GM23338 (cell line): ENCODE measurements at regions not wholly inside any gene's neighbourhood (a gene's known extent, or its start where the extent isn't known, plus 50 kb on each side); places are given as distances from the start of the nearest gene placed in this dataset.

Experiments
- ATAC-seq: fragments of 200-7000 bp; cut with Tn5 transposase; 3 replicates; pipeline ENCODE4 v1.9.1; 2020
- DNase-seq: peaks from one replicate; pipeline ENCODE4 v3.0.0-alpha.2; 2015; ENCODE audit warnings: low spot score
- H2AFZ ChIP-seq: fragments of 200-600 bp; sonication (generic); 2 replicates; pipeline ENCODE4 v1.8.0; 2016; ENCODE audit warnings: antibody characterized with exemption, mild to moderate bottlenecking, moderate library complexity
- H3F3A ChIP-seq: fragments of 200-600 bp; sonication (generic); replicated peaks from 2 replicates; pipeline ENCODE4 v1.8.0; 2017; ENCODE audit warnings: antibody characterized with exemption, mixed run types, low read depth
- H3K27ac ChIP-seq: fragments of 200-600 bp; sonication (generic); 2 replicates; pipeline ENCODE4 v1.6.1; 2016; ENCODE audit warnings: low read depth
- H3K27me3 ChIP-seq: fragments of 200-600 bp; sonication (generic); 2 replicates; pipeline ENCODE4 v1.8.0; 2016; ENCODE audit warnings: mild to moderate bottlenecking, mixed run types, moderate library complexity; ENCODE audit not compliant: insufficient read depth
- H3K36me3 ChIP-seq: fragments of 200-600 bp; sonication (generic); 2 replicates; pipeline ENCODE4 v1.8.0; 2016; ENCODE audit warnings: mild to moderate bottlenecking; ENCODE audit not compliant: insufficient read depth
- H3K4me1 ChIP-seq: fragments of 200-600 bp; sonication (generic); 2 replicates; pipeline ENCODE4 v1.8.0; 2016; ENCODE audit warnings: mild to moderate bottlenecking, moderate library complexity; ENCODE audit not compliant: insufficient read depth
- H3K4me2 ChIP-seq: fragments of 200-600 bp; sonication (generic); 2 replicates; pipeline ENCODE4 v1.7.1; 2017; ENCODE audit warnings: mixed run types
- H3K4me3 ChIP-seq: fragments of 200-600 bp; sonication (generic); 2 replicates; pipeline ENCODE4 v1.6.1; 2016; ENCODE audit warnings: mixed run types
- H3K79me2 ChIP-seq: fragments of 200-600 bp; sonication (generic); replicated peaks from 2 replicates; pipeline ENCODE4 v1.8.0; 2017; ENCODE audit warnings: mild to moderate bottlenecking; ENCODE audit not compliant: insufficient read depth
- H3K9me2 ChIP-seq: fragments of 200-600 bp; sonication (generic); 2 replicates; pipeline ENCODE4 v1.8.0; 2017; ENCODE audit not compliant: insufficient read depth
- H4K20me1 ChIP-seq: fragments of 200-600 bp; sonication (generic); replicated peaks from 2 replicates; pipeline ENCODE4 v1.8.0; 2017; ENCODE audit warnings: mild to moderate bottlenecking; ENCODE audit not compliant: insufficient read depth
- H3K27ac Mint-ChIP-seq: 2 replicates; pipeline ENCODE4 v1.8.0; 2020; ENCODE audit warnings: inconsistent platforms, mild to moderate bottlenecking, moderate library complexity, mixed read lengths
- H3K27me3 Mint-ChIP-seq: 3 replicates; pipeline ENCODE4 v1.8.0; 2022; ENCODE audit warnings: low read depth, mild to moderate bottlenecking, moderate library complexity, mixed read lengths, inconsistent platforms; ENCODE audit not compliant: insufficient read depth, poor library complexity
- H3K36me3 Mint-ChIP-seq: 3 replicates; pipeline ENCODE4 v1.8.0; 2021; ENCODE audit warnings: low read depth, mild to moderate bottlenecking, inconsistent platforms, moderate library complexity, mixed read lengths
- H3K4me1 Mint-ChIP-seq: 3 replicates; pipeline ENCODE4 v1.8.0; 2020; ENCODE audit warnings: mild to moderate bottlenecking, inconsistent platforms, mixed read lengths
- H3K4me3 Mint-ChIP-seq: 3 replicates; pipeline ENCODE4 v1.8.0; 2021; ENCODE audit warnings: moderate library complexity, mild to moderate bottlenecking, inconsistent platforms, mixed read lengths
- H3K9me3 Mint-ChIP-seq: 3 replicates; pipeline ENCODE4 v1.8.0; 2020; ENCODE audit warnings: moderate library complexity, mild to moderate bottlenecking, inconsistent platforms, mixed read lengths
- EZH2 ChIP-seq: fragments of 200-600 bp; sonication (generic); IDR thresholded peaks from one replicate; pipeline ENCODE4 v1.8.0; 2017; ENCODE audit warnings: antibody characterized with exemption, mild to moderate bottlenecking, low read depth; ENCODE audit not compliant: unreplicated experiment
- POLR2AphosphoS5 ChIP-seq: IDR thresholded peaks from 2 replicates; pipeline ENCODE4 v1.6.1; 2016; ENCODE audit warnings: antibody characterized with exemption, low read depth
- STAT1 ChIP-seq: IDR thresholded peaks from one replicate; pipeline ENCODE4 v1.6.1; 2016; ENCODE audit warnings: antibody characterized with exemption; ENCODE audit not compliant: unreplicated experiment
- ZNF114 ChIP-seq: fragments of 250-450 bp; sonication (Bioruptor Pico); IDR thresholded peaks from 2 replicates; pipeline ENCODE4 v1.5.0; 2020; ENCODE audit warnings: mild to moderate bottlenecking, moderate library complexity
- TF ChIP-seq, protein P1 (sequence below): fragments of 250-450 bp; sonication (Bioruptor Pico); IDR thresholded peaks from 2 replicates; pipeline ENCODE4 v1.5.0; 2020; ENCODE audit warnings: mild to moderate bottlenecking, moderate library complexity
- TF ChIP-seq, protein P2 (sequence below): IDR thresholded peaks from 2 replicates; pipeline ENCODE4 v1.6.1; 2016; ENCODE audit warnings: antibody characterized with exemption
- TF ChIP-seq, protein P3 (sequence below), 2 experiments: fragments of 200-600 bp in 1 of 2; sonication (generic) in 1 of 2; conservative IDR thresholded peaks; 2 replicates each; pipeline versions ENCODE4 v1.5.1 to v1.6.1; 2016 to 2017; ENCODE audit warnings: antibody characterized with exemption in 2 of 2, low read depth in 2 of 2, mild to moderate bottlenecking in 2 of 2, moderate library complexity in 1 of 2

DNA sequence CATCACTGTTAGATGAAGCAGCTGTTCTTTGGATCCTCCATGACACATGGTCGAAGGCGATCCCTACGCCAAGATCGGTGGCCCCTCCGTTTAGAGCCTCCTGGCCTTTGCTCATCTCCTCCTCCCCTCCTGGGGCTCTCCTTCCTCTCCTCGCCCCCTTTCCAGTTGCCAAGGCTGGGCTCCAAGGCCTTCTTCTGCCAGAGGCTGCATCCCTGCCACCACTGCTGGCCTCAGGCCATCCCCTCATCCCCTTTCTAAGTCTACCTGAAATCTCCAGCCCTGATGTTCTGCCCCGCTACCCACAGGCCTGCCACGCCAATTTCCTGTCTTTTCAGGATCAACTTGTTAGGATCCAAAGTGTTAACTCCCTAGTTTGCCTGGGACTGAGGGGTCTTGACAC, 265.1 kb upstream of the ZMIZ1 start (continued):
- TF ChIP-seq, protein P1, sequence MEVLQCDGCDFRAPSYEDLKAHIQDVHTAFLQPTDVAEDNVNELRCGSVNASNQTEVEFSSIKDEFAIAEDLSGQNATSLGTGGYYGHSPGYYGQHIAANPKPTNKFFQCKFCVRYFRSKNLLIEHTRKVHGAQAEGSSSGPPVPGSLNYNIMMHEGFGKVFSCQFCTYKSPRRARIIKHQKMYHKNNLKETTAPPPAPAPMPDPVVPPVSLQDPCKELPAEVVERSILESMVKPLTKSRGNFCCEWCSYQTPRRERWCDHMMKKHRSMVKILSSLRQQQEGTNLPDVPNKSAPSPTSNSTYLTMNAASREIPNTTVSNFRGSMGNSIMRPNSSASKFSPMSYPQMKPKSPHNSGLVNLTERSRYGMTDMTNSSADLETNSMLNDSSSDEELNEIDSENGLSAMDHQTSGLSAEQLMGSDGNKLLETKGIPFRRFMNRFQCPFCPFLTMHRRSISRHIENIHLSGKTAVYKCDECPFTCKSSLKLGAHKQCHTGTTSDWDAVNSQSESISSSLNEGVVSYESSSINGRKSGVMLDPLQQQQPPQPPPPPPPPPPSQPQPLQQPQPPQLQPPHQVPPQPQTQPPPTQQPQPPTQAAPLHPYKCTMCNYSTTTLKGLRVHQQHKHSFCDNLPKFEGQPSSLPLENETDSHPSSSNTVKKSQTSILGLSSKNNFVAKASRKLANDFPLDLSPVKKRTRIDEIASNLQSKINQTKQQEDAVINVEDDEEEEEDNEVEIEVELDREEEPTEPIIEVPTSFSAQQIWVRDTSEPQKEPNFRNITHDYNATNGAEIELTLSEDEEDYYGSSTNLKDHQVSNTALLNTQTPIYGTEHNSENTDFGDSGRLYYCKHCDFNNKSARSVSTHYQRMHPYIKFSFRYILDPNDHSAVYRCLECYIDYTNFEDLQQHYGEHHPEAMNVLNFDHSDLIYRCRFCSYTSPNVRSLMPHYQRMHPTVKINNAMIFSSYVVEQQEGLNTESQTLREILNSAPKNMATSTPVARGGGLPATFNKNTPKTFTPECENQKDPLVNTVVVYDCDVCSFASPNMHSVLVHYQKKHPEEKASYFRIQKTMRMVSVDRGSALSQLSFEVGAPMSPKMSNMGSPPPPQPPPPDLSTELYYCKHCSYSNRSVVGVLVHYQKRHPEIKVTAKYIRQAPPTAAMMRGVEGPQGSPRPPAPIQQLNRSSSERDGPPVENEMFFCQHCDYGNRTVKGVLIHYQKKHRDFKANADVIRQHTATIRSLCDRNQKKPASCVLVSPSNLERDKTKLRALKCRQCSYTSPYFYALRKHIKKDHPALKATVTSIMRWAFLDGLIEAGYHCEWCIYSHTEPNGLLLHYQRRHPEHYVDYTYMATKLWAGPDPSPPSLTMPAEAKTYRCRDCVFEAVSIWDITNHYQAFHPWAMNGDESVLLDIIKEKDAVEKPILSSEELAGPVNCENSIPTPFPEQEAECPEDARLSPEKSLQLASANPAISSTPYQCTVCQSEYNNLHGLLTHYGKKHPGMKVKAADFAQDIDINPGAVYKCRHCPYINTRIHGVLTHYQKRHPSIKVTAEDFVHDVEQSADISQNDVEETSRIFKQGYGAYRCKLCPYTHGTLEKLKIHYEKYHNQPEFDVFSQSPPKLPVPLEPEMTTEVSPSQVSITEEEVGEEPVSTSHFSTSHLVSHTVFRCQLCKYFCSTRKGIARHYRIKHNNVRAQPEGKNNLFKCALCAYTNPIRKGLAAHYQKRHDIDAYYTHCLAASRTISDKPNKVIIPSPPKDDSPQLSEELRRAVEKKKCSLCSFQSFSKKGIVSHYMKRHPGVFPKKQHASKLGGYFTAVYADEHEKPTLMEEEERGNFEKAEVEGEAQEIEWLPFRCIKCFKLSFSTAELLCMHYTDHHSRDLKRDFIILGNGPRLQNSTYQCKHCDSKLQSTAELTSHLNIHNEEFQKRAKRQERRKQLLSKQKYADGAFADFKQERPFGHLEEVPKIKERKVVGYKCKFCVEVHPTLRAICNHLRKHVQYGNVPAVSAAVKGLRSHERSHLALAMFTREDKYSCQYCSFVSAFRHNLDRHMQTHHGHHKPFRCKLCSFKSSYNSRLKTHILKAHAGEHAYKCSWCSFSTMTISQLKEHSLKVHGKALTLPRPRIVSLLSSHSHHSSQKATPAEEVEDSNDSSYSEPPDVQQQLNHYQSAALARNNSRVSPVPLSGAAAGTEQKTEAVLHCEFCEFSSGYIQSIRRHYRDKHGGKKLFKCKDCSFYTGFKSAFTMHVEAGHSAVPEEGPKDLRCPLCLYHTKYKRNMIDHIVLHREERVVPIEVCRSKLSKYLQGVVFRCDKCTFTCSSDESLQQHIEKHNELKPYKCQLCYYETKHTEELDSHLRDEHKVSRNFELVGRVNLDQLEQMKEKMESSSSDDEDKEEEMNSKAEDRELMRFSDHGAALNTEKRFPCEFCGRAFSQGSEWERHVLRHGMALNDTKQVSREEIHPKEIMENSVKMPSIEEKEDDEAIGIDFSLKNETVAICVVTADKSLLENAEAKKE (CRISPR knock-in tag): no peak
- TF ChIP-seq, protein P2, sequence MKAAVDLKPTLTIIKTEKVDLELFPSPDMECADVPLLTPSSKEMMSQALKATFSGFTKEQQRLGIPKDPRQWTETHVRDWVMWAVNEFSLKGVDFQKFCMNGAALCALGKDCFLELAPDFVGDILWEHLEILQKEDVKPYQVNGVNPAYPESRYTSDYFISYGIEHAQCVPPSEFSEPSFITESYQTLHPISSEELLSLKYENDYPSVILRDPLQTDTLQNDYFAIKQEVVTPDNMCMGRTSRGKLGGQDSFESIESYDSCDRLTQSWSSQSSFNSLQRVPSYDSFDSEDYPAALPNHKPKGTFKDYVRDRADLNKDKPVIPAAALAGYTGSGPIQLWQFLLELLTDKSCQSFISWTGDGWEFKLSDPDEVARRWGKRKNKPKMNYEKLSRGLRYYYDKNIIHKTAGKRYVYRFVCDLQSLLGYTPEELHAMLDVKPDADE: no peak
- TF ChIP-seq EZH2: no peak

DNA sequence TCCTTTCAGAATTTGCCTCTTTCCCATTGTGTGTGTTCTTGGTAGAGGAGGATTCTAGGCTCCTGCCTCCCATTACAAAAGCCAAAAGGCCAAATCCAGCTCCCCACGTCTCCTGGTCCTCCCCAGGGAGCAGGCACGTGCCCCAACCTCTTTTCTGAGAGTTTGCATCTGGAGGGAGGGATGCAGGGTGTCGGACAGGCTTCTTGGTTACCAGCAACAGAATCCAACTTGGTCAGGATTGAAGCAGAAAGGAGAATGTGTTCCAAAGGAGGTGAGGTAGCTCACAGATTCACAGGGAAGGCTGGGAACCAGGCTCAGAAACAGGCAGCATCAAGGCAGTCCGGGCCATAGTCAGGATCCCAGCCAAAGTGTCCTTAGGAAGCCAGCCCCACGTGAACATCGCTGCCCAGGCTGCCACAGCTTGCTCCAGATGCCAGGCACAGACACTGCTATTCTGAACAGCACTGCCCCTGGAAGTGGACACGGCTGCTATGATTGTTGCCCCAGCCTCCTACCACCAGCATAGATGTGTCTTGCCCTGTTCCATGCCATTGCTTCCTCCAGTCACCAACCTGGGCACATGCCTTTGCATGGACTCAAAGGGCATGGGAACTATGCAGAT, 264.2 kb upstream of the ZMIZ1 start:
- Histone ChIP-seq H3K4me3 (no peak overlapping the region), H4K20me1 (no peaks in the 10 kb centered on the region), H2AFZ (no peak overlapping the region), H3K4me1 (no peaks in the 10 kb centered on the region), H3K27me3 (no peaks in the 10 kb centered on the region), H3K4me2 (no peak overlapping the region), H3K79me2 (no peaks in the 10 kb centered on the region), H3K27ac (no peak overlapping the region), H3K36me3 (no peaks in the 10 kb centered on the region), H3F3A (no peaks in the 10 kb centered on the region), H3K9me2 (no peaks in the 10 kb centered on the region)
- peaks cover 4% of the 10 kb centered on the region for H3K4me1 Mint-ChIP-seq
- H3K4me3 Mint-ChIP-seq: no peak overlapping the region
- no peak for TF ChIP-seq STAT1
- TF ChIP-seq, protein P3, sequence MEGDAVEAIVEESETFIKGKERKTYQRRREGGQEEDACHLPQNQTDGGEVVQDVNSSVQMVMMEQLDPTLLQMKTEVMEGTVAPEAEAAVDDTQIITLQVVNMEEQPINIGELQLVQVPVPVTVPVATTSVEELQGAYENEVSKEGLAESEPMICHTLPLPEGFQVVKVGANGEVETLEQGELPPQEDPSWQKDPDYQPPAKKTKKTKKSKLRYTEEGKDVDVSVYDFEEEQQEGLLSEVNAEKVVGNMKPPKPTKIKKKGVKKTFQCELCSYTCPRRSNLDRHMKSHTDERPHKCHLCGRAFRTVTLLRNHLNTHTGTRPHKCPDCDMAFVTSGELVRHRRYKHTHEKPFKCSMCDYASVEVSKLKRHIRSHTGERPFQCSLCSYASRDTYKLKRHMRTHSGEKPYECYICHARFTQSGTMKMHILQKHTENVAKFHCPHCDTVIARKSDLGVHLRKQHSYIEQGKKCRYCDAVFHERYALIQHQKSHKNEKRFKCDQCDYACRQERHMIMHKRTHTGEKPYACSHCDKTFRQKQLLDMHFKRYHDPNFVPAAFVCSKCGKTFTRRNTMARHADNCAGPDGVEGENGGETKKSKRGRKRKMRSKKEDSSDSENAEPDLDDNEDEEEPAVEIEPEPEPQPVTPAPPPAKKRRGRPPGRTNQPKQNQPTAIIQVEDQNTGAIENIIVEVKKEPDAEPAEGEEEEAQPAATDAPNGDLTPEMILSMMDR (conservative IDR thresholded peaks at IDR 0.05; ENCODE audit: low read depth in 2 of 2): no peak
- TF ChIP-seq, protein P2: no peak
- no peak for TF ChIP-seq POLR2AphosphoS5
- TF ChIP-seq ZNF114 (CRISPR knock-in tag): no peak
- peaks cover 5% of the 10 kb centered on the region for H3K27me3 Mint-ChIP-seq
- no peak for DNase-seq
- H3K36me3 Mint-ChIP-seq: no peaks in the 10 kb centered on the region
- H3K27ac Mint-ChIP-seq: no peak overlapping the region
- ATAC-seq: no peak
- H3K9me3 Mint-ChIP-seq: no peaks in the 10 kb centered on the region; the same call in 2 of the 3 replicates
